Natural killer cell (primary cell): ENCODE measurements at regions not wholly inside any gene's neighbourhood (a gene's known extent, or its start where the extent isn't known, plus 50 kb on each side); places are given as distances from the start of the nearest gene placed in this dataset.

ENCODE experiments used
- ATAC-seq, 3 donors: fragments of 150-1000 bp in 2 of 3; fragments of 200-7000 bp in 1 of 3; cut with Tn5 transposase; 1 replicate in 1 of 3; 2 replicates in 2 of 3; pipeline ENCODE4 v1.10.0; 2021; ENCODE audit warnings: mild to moderate bottlenecking in 2 of 3, moderate library complexity in 2 of 3
- DNase-seq, 2 donors: peaks; one replicate each; pipeline versions ENCODE4 v3.0.0 to v3.0.0-alpha.2; 2013 to 2021; ENCODE audit warnings: mixed read lengths in 1 of 2
- H3K27ac ChIP-seq: one replicate; pipeline ENCODE4 v1.5.1; 2013; ENCODE audit warnings: mild to moderate bottlenecking, low read length
- H3K27me3 ChIP-seq: one replicate; pipeline ENCODE4 v1.6.1; 2013; ENCODE audit warnings: low read length; ENCODE audit not compliant: control insufficient read depth, insufficient read depth
- H3K36me3 ChIP-seq: one replicate; pipeline ENCODE4 v1.6.1; 2013; ENCODE audit warnings: low read length; ENCODE audit not compliant: control insufficient read depth, insufficient read depth
- H3K4me1 ChIP-seq: one replicate; pipeline ENCODE4 v1.6.1; 2013; ENCODE audit warnings: low read length; ENCODE audit not compliant: control insufficient read depth, insufficient read depth
- H3K4me3 ChIP-seq: one replicate; pipeline ENCODE4 v1.5.1; 2013; ENCODE audit warnings: low read length
- H3K9me3 ChIP-seq: one replicate; pipeline ENCODE4 v1.6.1; 2013; ENCODE audit warnings: low read length; ENCODE audit not compliant: control insufficient read depth, insufficient read depth
- H3K27ac Mint-ChIP-seq, 2 donors: one replicate each; pipeline ENCODE4 v1.8.0; 2022; ENCODE audit warnings: mild to moderate bottlenecking in 2 of 2, mixed read lengths in 2 of 2, moderate library complexity in 1 of 2
- H3K27me3 Mint-ChIP-seq, 2 donors: one replicate each; pipeline ENCODE4 v1.8.0; 2022; ENCODE audit warnings: low read depth in 2 of 2, mixed read lengths in 2 of 2
- H3K36me3 Mint-ChIP-seq: one replicate; pipeline ENCODE4 v1.8.0; 2022; ENCODE audit warnings: mixed read lengths
- H3K4me1 Mint-ChIP-seq, 2 donors: one replicate each; pipeline ENCODE4 v1.8.0; 2022; ENCODE audit warnings: mixed read lengths in 2 of 2
- H3K4me3 Mint-ChIP-seq: one replicate; pipeline ENCODE4 v1.8.0; 2022; ENCODE audit warnings: mild to moderate bottlenecking, moderate library complexity, mixed read lengths
- H3K9me3 Mint-ChIP-seq, 2 donors: one replicate each; pipeline ENCODE4 v1.8.0; 2022; ENCODE audit warnings: mixed read lengths in 2 of 2
- CTCF ChIP-seq: fragments of 200-600 bp; IDR thresholded peaks from one replicate; pipeline ENCODE4 v1.8.0; 2022; ENCODE audit warnings: antibody characterized with exemption
- WGBS: methylation state at CpG from one replicate; pipeline ENCODE4 v1.1.7; 2013; ENCODE audit warnings: missing lambda C conversion rate; ENCODE audit not compliant: insufficient coverage; 5-methylcytosine and 5-hydroxymethylcytosine counted together
- intact Hi-C: fragments of 100-400 bp; cut with micrococcal nuclease; formaldehyde crosslinking; loops from one replicate; pipeline ENCODE4 v1.14.2; 2022

GRCh38 chr20:56178219-56178618, 70.3 kb upstream of the MC3R start:
- WGBS: 68% methylated on average over 6 of the region's 6 CpGs
- Histone ChIP-seq H3K36me3 (no peaks in the 10 kb centered on the region), H3K27me3 (peaks cover 4% of the 10 kb centered on the region), H3K4me3 (no peak overlapping the region), H3K4me1 (no peaks in the 10 kb centered on the region), H3K9me3 (peaks cover 3% of the 10 kb centered on the region), H3K27ac (no peak overlapping the region)
- peak in 1 of 3 donors; percentile 14 for ATAC-seq
- peaks cover 0 to 9% of the 10 kb centered on the region in 2 donors for H3K27me3 Mint-ChIP-seq
- H3K9me3 Mint-ChIP-seq: no peaks in the 10 kb centered on the region
- H3K36me3 Mint-ChIP-seq: no peaks in the 10 kb centered on the region
- DNase-seq: no peak
- H3K4me1 Mint-ChIP-seq: no peaks in the 10 kb centered on the region
- no peak overlapping the region for H3K27ac Mint-ChIP-seq
- no peak overlapping the region for H3K4me3 Mint-ChIP-seq
- intact Hi-C loops: no loop called here
- no peak for TF ChIP-seq CTCF

GRCh38 chr20:56179051-56179450, 69.5 kb upstream of the MC3R start:
- H3K4me3 Mint-ChIP-seq: no peak overlapping the region
- DNase-seq (no peak), ATAC-seq (no peak)
- no peak overlapping the region for H3K27ac ChIP-seq
- peaks cover 3% of the 10 kb centered on the region for H3K9me3 ChIP-seq
- no peak for TF ChIP-seq CTCF
- peaks cover 4% of the 10 kb centered on the region for H3K27me3 ChIP-seq
- no peaks in the 10 kb centered on the region for H3K9me3 Mint-ChIP-seq
- no peaks in the 10 kb centered on the region for H3K36me3 Mint-ChIP-seq
- no peaks in the 10 kb centered on the region for H3K36me3 ChIP-seq
- H3K4me1 Mint-ChIP-seq: no peaks in the 10 kb centered on the region
- intact Hi-C loops: no loop called here
- WGBS: 64% methylated on average over 4 of the region's 4 CpGs
- no peaks in the 10 kb centered on the region for H3K4me1 ChIP-seq
- peaks cover 0 to 9% of the 10 kb centered on the region in 2 donors for H3K27me3 Mint-ChIP-seq
- H3K27ac Mint-ChIP-seq: no peak overlapping the region
- no peak overlapping the region for H3K4me3 ChIP-seq

- no peak overlapping the region for H3K27ac Mint-ChIP-seq
- no peaks in the 10 kb centered on the region for H3K36me3 Mint-ChIP-seq
- no peak overlapping the region for H3K4me3 Mint-ChIP-seq
- 50% methylated on average over 1 of the region's 1 CpG for WGBS
- no peak for DNase-seq
- H3K9me3 ChIP-seq: peaks cover 3% of the 10 kb centered on the region
- peaks cover 4% of the 10 kb centered on the region for H3K27me3 ChIP-seq
- ATAC-seq: no peak
- no peak overlapping the region for H3K4me3 ChIP-seq
- intact Hi-C loops: no loop called here
- no peaks in the 10 kb centered on the region for H3K4me1 Mint-ChIP-seq
- no peaks in the 10 kb centered on the region for H3K4me1 ChIP-seq
- H3K27me3 Mint-ChIP-seq: peaks cover 2 to 9% of the 10 kb centered on the region in 2 donors
- H3K9me3 Mint-ChIP-seq: no peaks in the 10 kb centered on the region
- TF ChIP-seq CTCF: no peak
- no peak overlapping the region for H3K27ac ChIP-seq
- no peaks in the 10 kb centered on the region for H3K36me3 ChIP-seq
Observed at GRCh38 chr20:56181583-56181982, 66.9 kb upstream of the MC3R start.

GRCh38 chr20:56187534-56188165, 60.9 kb upstream of the MC3R start:
- no peak for ATAC-seq
- Histone ChIP-seq H3K36me3 (no peaks in the 10 kb centered on the region), H3K27ac (no peak overlapping the region), H3K4me3 (no peak overlapping the region), H3K9me3 (no peaks in the 10 kb centered on the region), H3K4me1 (no peaks in the 10 kb centered on the region), H3K27me3 (no peaks in the 10 kb centered on the region)
- Mint-ChIP-seq H3K4me3 (no peak overlapping the region), H3K36me3 (no peaks in the 10 kb centered on the region), H3K4me1 (no peaks in the 10 kb centered on the region), H3K27me3 (peaks cover 4 to 14% of the 10 kb centered on the region in 2 donors), H3K27ac (no peak overlapping the region), H3K9me3 (no peaks in the 10 kb centered on the region)
- TF ChIP-seq CTCF: no peak
- 40% methylated on average over 7 of the region's 7 CpGs for WGBS
- no peak for DNase-seq
- intact Hi-C loops: no loop called here
